ENCODE measurements at regions not wholly inside any gene's neighbourhood (a gene's known extent, or its start where the extent isn't known, plus 50 kb on each side); places are given as distances from the start of the nearest gene placed in this dataset.

DNA sequence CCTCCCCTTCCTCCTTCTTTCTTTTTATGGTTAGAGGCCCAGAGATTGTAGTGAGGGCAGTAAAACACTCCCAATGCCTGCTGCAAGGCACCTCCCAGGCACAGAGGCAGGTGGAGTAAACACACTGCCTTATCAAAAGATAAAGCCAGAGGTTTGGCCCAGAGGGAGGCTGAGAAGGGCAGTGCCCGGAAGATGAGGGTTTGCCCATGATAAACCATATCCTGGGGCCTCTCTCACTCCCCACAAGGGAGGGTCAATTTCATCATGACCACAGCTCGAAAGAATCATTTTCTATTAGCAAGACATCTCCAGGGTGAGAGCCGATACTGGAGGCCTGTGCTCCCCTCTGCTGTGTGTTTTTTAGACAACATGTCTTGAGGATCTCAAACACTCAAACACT is 98.5 kb upstream of the FAM9C start:
- no peak for DNase-seq

DNA sequence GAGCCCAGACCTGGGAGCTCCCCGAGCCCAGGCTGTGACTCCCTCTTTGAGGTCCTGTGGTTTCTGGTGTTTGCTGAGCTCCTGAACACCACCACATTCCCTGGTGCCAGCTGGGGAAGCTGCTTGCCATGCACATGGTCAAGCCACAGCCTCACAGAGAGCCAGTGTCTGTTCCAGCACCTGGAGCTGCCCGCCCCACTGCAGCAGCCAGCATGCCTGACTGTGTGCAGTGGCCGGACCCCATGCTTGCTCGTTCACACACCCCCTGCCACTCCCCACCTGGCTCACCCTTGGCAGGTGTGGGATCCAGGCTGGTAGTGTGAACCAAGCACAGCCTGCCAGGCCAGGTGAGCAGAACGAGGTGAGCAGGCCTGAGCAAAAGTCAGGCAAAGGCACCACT is 95.6 kb upstream of the FAM9C start:
- DNase-seq: no peak

DNA sequence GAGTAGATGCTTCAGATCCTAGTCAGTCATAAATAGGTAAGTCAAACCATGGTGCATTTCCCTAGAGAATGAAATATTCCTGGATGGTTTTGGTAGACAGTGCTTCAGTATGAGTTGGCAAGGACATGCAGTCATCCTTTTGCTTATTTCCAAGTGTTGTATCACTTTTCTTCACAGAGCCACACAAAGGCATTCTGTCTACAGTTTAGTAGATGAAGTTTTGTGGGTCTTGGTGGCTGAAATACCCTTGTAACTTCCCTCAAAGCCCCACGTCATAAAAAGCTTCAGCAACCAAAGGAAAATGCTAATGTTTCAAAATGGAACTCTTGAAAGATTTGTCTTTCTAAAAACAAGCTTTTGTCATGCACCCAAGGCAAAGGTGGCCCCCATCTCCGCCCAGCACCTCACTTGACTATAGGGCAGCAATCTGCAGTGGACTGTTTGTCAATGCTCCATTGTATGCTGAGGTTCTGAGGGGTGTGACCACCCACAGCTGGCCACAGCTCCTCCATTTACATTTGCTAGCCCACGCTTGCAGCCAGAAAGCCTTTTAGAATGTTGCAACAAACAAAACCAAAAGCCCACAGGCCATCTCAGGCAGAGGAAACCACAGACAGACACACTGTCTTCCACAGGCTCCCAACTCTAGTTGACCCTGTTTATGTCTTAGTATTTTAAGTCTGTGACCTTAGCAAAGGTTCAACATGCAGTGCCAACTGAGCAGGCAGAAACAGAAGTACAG is 87.1 kb upstream of the FAM9C start:
- DNase-seq: no peak

DNA sequence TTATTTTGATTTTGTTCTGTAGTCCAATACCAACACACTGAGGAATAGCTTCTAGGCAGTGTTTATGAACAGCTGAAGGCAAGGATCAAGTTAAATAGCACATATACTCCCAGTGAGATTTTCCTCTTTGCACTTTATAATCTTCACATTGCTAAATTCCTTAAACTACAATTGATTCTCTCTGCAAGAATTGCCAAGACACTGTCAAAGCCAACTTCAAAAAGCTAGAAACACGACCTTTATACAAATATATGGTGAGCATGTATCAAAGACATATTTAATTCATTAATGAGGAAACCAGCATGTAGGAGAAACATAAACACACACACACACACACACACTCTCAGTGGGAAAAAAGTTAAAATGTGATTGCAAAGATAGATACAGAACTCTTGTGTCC is 86.4 kb upstream of the FAM9C start:
- DNase-seq: no peak

DNA sequence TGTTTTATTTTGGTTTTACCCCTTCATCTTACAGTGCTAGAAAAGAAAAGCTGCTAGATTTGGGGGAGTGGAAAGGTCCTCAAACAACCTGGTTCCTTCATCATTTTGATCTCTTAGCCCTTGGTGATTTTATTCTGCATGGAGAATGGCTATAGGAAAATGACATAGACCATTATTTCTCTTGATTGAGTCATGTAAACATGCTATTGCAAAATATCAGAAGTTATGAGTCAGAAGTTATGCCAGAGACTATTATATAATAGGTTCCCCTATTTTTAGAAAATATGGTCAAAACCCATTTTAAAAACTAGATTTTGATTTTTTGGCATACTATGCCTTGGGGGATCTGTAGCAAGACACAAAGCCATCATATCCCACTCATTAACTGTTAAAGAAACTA is 83.7 kb upstream of the FAM9C start:
- no peak for DNase-seq

DNA sequence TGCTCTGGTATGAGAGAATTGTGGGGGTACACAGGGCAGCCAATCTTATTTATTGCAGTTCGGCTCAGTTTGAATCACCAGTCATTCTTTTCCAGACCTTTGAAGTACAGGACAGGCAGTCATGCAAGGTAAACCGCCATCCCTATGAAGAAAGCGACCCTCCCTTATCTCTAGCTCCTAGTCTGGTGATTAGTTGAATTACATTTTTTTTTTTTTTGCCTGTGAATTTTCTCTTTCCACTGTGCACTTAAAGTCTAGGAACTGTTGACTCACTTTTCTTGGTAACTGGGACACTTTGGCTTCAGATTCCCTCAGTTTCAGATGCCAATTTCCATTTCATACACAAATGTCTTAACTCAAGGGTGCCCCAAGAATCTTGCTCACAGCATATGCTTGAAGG is 82.4 kb upstream of the FAM9C start:
- DNase-seq: no peak

DNA sequence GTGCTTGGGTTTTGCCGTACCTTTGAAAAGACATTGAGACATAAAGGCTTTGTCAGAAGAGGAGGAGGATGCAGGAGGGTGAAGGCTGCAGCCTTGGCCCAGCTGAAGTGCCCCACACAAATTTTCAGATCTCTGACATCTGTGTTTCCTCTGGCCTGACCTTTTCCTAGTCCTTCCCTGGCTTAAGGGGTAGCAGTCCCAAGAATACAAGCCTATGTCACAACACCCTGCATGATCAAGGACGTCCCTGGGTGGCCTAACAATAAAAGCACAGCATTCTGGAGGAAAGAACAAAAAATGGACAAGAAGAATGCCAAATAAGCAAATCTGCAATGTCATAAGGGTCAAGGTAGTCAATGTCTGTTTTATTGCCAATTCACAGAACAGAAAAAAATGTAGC is 80.8 kb upstream of the FAM9C start:
- no peak for DNase-seq

DNA sequence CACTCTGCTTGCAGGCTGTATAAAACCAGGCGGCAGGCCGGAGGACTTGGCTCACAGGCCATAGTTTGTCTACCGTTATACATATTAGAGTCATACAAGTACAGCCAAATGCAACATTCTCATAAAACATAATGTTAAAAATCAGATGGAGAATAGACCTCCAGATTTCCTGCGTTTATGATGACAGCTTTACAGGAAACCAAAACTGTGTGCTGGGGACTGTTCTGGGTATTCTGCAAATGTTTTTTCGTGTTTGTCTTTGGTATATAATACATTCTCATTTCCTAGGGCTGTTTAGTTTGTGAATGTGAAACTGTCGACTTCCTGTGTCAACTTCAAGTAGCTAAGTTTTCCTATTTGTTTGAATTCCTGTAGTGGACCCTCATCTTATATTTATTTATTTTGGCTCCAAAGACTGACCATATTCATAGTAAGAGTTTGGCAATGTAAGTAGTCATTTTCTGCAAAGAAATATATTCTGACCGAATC is 79.5 kb upstream of the FAM9C start:
- DNase-seq: no peak

DNA sequence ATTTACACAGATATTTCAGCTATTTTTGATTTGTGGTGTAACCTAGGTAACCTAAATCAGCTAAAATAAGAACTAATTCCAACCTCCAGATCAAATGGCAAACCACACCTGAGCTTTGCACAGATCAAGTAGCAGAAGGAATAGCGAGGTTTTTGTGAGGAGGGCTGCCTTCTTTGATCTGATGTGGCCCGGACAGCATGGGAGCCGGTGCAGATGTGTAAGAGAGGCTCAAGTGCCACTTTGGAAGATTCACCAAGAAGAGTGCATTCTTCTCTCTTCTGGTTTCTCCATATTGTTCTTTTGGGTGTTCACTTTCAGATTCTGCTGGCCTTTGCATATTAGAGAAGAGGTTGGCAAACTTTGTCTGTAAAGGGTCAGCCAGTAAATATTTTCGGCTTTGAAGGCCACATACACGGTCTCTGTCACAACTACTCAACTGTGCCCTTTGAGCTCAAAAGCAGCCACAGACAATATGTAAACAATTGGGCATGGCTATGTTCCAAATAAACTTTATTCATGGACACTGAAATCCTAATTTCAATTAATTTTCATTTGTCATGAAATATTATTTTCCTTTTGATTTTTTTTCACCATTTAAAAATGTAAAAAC is 78.9 kb upstream of the FAM9C start:
- DNase-seq: no peak

DNA sequence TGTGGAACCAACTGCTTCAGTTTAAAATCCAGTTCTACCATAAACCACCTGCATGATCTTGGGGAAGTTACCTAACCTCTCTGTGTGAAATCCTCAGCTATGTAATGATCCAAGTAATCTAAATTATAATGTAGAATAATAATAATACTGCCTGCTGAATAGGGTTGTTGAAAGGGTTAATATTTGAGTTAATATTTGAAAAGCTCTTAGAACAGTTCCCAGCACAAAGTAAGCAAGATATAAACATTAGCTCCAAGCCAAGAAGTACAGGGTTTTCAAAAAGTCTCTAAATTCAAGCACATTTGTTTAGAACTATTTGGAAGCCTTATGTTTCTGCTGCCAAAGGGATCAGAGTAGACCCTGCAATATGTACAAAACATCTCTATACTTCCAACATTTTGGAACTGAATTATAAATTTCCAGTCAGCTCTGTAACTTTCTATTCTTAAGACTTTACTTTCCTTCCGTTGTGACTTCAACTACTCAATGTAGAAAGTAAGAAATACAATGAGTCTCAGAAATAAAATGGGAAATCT is 76.7 kb upstream of the FAM9C start:
- no peak for DNase-seq

DNA sequence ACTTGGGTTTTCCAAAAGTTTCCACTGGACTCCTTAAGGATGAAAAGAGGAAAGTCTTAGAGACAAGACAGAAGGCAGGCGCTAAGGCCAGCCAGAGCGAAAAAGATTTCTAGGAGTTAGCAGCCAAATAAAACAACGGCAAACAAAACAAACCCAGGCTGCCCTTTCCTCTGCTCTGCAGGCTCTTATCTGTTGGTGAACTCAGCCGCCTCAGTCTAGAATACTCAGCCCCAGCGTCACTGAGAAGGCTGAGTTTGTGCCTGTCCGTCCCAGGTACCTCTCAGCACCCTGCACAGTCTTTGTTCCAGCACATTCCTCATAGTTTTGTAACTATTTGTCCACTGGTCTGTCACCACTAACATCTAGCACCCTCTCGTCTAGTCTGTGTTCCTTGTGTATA is 75.6 kb upstream of the FAM9C start:
- no peak for DNase-seq

DNA sequence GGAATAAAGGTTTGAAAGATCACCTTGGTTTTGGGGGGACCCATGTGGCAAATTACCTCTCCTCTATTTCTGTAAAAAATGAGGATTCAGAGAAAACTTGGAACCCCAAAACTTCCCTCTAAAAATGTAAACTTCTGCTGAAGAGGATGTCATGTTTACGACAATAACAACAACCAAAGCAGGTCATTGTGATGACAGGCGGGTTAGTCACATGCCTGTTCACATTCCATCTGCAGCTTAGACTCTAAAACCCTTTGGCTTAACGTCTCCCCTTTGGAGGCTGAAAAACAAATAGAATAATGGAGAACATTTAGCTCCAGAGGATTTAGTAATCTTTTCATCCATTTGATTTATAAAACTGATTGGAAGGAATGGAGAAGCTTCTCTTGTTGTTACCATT is 75.0 kb upstream of the FAM9C start:
- no peak for DNase-seq

DNA sequence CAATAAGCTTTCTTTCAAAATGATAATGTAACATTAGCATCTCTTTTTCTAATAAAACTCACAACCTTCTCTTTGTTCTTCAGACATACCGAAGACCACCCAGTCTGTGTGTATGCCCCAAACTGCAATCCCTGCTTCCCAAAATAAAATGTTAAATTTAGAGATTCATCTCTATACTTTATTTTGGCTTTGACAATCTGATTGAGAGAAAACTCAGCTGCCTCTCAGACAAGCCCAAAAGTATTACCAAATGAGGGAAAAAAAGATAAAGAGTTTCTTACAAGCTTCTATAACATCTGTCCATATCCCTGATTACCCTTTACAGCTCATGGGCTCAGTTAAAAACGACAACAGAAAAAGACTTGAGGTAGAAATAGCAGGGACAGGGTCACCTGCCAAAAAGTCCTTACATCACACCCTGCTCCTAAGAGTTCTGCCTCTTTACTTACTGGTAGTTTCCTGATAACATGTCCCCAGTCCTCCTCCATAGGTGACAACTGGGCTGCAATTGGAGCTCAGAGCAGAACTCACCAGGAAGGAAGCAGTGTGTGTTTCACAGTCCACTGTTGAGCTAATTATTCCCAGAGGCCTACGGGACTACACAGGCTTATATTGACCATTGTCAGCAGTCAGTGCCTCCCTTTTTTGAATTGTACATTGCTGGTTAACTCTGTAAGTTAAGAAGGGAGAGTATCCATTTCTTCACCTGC is 70.9 kb upstream of the FAM9C start:
- DNase-seq: no peak

DNA sequence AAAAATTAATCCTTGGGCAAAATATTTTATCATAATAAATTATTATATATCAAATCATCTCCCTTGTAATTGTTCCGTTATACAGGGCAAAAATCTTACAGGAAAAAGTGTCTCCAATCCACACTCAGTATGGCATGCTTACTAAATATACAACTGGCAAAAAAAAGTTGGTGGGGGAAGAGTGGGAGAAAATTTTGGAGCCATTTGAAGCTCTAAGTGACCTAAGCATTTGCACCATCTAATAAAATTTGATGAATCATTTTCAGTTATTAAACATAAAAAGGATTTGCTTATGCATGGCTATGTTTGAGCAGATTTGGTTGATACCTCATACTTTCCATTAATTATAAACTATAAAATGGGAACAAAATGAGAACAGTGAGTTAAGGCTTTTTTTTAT is 68.1 kb upstream of the FAM9C start:
- no peak for DNase-seq

DNA sequence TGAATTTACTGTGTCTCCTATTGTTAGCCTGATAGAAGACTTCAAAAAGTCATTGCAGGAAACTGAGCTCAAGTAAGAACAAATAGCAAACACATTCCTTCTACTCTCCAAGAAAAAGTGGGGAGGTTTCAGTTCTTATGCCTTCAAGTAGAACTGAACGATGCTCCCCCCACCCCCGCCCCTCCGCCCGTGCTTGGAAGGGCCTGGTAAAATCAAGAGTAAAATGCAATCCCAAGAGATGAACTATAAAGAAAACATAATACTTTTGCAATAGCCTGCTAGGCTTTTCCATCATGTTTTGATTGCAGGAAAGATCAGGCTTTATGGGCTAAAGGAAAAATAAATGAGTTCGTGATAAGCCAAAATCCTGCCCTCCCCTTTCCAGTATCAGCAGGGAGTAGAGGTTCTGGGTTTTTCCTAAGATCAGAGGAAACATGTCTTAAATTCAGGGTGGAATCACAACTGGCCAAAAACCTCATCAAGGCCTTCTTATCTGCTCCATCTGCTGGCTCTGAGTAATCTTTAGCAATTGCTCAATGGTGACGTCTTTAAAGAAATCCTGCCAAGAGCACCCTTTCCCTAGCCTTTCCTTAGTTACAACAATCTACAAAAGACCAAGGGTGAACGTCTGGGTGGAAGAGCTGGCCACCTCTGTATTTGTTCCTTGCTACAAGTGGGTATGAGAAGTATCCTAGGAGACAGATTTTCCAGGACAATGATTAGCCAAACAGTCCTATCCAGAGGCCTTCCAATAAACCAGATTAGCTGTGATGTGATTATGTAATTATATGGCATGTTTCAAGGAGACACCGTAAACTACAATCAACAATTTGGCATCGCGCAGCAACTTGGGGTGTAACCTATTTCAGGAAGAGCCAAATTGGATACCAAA is 66.3 kb upstream of the FAM9C start:
- no peak for DNase-seq

DNA sequence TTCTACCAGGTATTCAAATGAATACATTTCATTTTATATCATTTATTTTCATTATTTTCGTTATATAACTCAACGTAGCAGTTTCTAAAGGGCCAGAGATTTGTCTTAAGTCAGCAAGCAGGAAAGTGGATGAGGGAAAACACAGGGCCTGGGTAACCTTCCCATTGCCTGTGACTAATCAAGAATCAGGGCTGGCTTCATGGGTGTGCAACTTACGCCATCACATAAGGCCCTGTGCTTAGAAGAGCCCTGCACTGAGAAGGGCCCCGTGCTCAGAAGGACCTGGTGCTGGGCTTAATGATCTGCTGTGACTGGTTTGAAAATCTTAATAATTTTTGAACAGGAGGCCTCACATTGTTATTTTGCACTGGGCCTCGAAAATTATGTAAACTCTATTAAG is 65.4 kb upstream of the FAM9C start:
- no peak for DNase-seq

DNA sequence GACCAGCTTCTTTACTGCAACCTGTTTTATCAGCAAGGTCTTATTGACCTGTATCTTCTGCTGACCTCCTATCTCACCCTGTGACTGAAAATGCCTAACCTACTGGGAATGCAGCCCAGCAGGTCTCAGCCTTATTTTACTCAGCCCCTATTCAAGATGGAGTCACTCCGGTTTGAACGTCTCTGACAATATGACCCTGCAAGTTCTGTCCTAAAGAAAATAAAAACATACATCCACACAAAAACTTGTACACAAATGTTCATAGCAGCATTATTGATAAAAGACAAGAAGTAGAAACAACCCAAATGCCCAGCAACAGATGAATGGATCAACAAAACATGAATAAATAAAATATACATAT is 59.5 kb upstream of the FAM9C start:
- no peak for DNase-seq

DNA sequence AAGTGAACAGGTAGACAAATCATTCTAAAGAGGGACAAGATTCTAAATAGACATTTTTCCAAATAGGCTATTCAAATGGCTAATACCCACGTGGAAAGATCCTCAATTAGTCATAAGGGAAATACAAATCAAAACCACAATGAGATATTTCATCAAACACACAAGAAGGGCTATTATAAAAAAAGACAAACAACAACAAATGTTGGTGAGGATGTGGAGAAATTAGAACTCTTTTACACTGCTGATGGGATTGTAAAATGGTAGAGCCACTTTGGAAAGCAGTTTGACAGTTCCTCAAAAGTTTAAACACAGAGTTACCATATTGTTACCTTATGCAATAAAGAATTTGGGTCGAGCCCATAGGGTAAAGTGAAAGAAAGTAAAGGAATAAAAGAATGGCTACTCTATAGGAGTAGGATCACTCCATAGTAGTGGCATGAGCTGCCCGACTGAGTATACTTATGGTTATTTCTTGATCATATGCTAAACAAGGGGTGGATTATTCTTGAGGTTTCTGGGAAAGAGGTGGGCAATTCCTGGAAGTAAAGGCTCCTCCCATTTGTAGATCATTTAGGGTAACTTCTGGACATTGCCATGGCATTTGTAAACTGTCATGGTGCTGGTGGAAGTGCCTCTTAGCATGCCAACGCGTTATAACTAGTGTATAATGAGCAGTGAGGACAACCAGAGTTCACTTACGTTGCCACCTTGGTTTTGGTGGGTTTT is 58.9 kb upstream of the FAM9C start:
- DNase-seq: no peak

DNA sequence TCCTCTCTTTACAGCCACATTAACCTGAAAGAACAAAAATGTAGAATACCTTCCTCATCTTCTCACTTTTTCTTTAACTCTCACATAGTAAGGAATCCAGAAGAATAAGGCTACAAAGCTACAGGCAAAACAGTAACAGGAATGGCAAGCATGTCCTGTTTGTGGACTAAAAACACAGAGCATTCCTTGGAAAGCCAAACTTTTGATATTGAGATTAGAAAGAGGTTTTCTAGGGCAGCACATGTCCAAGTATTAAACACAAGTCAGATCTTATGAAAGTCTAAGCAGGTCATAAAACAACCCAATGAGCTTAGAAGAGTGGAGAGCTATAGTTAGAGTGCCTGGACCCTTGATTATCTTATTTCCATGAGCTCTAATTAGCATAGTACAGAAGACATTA is 58.2 kb upstream of the FAM9C start:
- DNase-seq: no peak

DNA sequence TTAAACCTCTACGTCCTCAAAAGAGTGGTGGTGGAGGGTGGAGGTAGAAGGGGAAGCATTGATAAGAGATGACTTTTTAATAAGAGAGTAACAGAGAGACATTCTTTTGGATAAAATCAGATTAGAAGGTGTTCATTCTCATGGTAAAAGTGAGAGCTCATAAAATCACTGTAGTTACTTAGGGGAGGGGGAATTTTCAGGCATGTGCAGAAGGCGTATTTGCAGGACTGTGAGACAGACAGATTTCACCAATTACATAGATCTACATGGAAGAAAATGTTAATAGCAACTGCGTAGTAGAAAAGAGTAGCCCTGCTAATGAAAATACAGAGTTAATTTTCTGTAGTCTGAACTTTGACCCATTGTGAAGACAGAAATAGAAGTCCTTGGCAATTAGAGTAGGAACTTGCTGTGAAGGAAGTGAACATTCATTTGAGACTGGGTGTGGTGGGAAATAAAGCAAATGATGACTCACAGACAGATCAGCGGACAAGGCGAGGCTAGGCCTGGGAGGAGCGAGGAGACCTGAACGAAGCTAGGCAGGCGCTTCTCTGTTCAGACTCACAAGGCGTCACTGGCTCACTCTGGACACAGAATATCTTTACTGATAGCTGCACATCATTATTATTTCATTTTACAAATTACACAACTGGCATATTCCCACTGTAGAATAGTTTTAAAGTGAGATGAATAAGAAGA is 57.2 kb upstream of the FAM9C start:
- no peak for DNase-seq

DNA sequence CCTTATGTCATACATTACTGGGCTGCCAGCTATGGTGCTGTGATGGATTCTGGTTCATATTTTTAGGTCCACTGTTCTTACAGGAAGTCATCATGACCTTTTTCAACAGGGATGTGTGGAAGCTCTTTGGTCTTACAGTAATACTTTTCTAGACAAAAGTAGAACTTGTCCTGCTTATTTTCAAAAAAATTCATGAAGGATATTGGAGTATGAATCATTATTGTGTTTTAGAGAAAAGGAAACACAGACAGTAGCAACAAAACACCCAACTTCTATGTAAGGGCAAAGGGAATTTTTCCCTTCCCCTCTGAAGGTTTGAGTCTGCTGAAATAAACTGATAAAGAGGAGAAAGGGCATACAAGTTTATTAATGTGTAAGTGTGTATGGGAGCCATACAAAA is 54.7 kb upstream of the FAM9C start:
- no peak for DNase-seq

DNA sequence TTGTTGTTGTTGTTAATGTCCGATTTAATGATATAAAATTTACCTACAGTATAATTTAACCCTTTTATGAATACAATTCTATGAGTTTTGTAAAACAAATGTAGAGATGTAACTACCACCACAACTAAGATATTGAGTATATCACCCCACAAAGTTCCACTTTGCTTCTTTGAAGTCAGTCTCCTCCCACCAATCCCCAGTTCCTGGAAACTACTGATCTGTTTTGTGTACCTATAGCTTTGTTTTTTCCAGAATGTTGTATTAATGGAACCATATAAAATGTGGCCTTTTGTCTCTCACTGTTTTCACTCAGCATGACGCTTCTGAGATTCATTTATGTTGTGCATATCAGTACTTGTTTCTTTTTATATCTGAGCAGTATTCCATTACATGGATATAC is 52.3 kb upstream of the FAM9C start:
- no peak for DNase-seq

All from activated CD4-positive, alpha-beta T cell treated with anti-CD3 and anti-CD28 coated beads for 1 hour (primary cell).